ENCODE measurements at regions not wholly inside any gene's neighbourhood (a gene's known extent, or its start where the extent isn't known, plus 50 kb on each side); places are given as distances from the start of the nearest gene placed in this dataset.

- no peak for DNase-seq
- Mint-ChIP-seq H3K27ac (ENCODE audit: unreplicated experiment) (no peak overlapping the region), H3K27me3 (ENCODE audit: unreplicated experiment) (peaks cover 5% of the 10 kb centered on the region), H3K4me1 (ENCODE audit: low read depth, unreplicated experiment) (no peaks in the 10 kb centered on the region), H3K9me3 (ENCODE audit: unreplicated experiment) (peaks cover 4% of the 10 kb centered on the region), H3K4me3 (ENCODE audit: unreplicated experiment) (no peak overlapping the region), H3K36me3 (ENCODE audit: unreplicated experiment) (peaks cover 9% of the 10 kb centered on the region)
- no peak for TF ChIP-seq CTCF (IDR thresholded peaks at IDR 0.05; ENCODE audit: partially characterized antibody, unreplicated experiment)
Observed at GRCh38 chr14:98594156-98594555, 677.8 kb downstream of the BCL11B start.

- peaks cover 5% of the 10 kb centered on the region for H3K36me3 Mint-ChIP-seq (ENCODE audit: unreplicated experiment)
- no peak for DNase-seq
- no peak overlapping the region for H3K4me3 Mint-ChIP-seq (ENCODE audit: unreplicated experiment)
- H3K9me3 Mint-ChIP-seq (ENCODE audit: unreplicated experiment) = peaks cover 1% of the 10 kb centered on the region
- TF ChIP-seq CTCF (IDR thresholded peaks at IDR 0.05; ENCODE audit: partially characterized antibody, unreplicated experiment) = no peak
- peaks cover 5% of the 10 kb centered on the region for H3K27me3 Mint-ChIP-seq (ENCODE audit: unreplicated experiment)
- H3K27ac Mint-ChIP-seq (ENCODE audit: unreplicated experiment) = no peak overlapping the region
- H3K4me1 Mint-ChIP-seq (ENCODE audit: low read depth, unreplicated experiment) = no peaks in the 10 kb centered on the region
Observed at GRCh38 chr14:98598576-98598975, 673.4 kb downstream of the BCL11B start.

- TF ChIP-seq CTCF (IDR thresholded peaks at IDR 0.05; ENCODE audit: partially characterized antibody, unreplicated experiment) = no peak
- no peaks in the 10 kb centered on the region for H3K4me1 Mint-ChIP-seq (ENCODE audit: low read depth, unreplicated experiment)
- H3K9me3 Mint-ChIP-seq (ENCODE audit: unreplicated experiment) = no peaks in the 10 kb centered on the region
- H3K27ac Mint-ChIP-seq (ENCODE audit: unreplicated experiment) = no peak overlapping the region
- no peak for DNase-seq
- peaks cover 2% of the 10 kb centered on the region for H3K27me3 Mint-ChIP-seq (ENCODE audit: unreplicated experiment)
- peaks cover 5% of the 10 kb centered on the region for H3K36me3 Mint-ChIP-seq (ENCODE audit: unreplicated experiment)
- H3K4me3 Mint-ChIP-seq (ENCODE audit: unreplicated experiment) = no peak overlapping the region
Observed at GRCh38 chr14:98599082-98599481, 672.9 kb downstream of the BCL11B start.

- no peaks in the 10 kb centered on the region for H3K27me3 Mint-ChIP-seq (ENCODE audit: unreplicated experiment)
- no peak for DNase-seq
- H3K4me1 Mint-ChIP-seq (ENCODE audit: low read depth, unreplicated experiment) = no peaks in the 10 kb centered on the region
- no peak for TF ChIP-seq CTCF (IDR thresholded peaks at IDR 0.05; ENCODE audit: partially characterized antibody, unreplicated experiment)
- H3K36me3 Mint-ChIP-seq (ENCODE audit: unreplicated experiment) = no peaks in the 10 kb centered on the region
- H3K9me3 Mint-ChIP-seq (ENCODE audit: unreplicated experiment) = no peaks in the 10 kb centered on the region
- H3K27ac Mint-ChIP-seq (ENCODE audit: unreplicated experiment) = no peak overlapping the region
- no peak overlapping the region for H3K4me3 Mint-ChIP-seq (ENCODE audit: unreplicated experiment)
Observed at GRCh38 chr14:98602983-98603382, 669.0 kb downstream of the BCL11B start.

GRCh38 chr14:98605043-98605442, 667.0 kb downstream of the BCL11B start:
- no peaks in the 10 kb centered on the region for H3K36me3 Mint-ChIP-seq (ENCODE audit: unreplicated experiment)
- H3K4me1 Mint-ChIP-seq (ENCODE audit: low read depth, unreplicated experiment) = no peaks in the 10 kb centered on the region
- no peak overlapping the region for H3K4me3 Mint-ChIP-seq (ENCODE audit: unreplicated experiment)
- no peaks in the 10 kb centered on the region for H3K27me3 Mint-ChIP-seq (ENCODE audit: unreplicated experiment)
- TF ChIP-seq CTCF (IDR thresholded peaks at IDR 0.05; ENCODE audit: partially characterized antibody, unreplicated experiment) = no peak
- H3K9me3 Mint-ChIP-seq (ENCODE audit: unreplicated experiment) = peaks cover 3% of the 10 kb centered on the region
- DNase-seq = no peak
- no peak overlapping the region for H3K27ac Mint-ChIP-seq (ENCODE audit: unreplicated experiment)
